GDM1 (cell line): ENCODE measurements at regions not wholly inside any gene's neighbourhood (a gene's known extent, or its start where the extent isn't known, plus 50 kb on each side); places are given as distances from the start of the nearest gene placed in this dataset.

Source experiments
- DNase-seq: peaks from one replicate; lab custom pipeline; 2025; lab: John Stamatoyannopoulos, UW

DNA sequence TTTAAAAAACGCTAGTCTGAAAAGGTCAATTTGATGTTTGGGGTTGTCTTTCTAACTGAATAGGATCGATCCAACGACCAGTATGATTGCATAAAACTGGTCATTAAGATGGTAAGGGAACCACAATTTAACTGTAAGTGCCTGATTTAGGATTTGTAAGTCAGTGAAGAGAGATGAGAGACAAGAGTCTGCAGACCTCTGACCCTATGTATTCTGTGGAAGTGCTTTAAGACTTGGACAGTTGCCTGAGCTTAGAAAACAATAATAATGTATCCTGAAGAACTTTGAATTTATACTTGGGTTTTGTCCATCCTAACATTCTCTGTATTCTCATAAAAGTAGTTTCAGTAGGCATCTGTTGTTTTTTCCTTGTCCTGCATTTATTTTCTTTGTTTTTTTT, 221.4 kb upstream of the SUCLG2 start:
- no peak for DNase-seq

DNA sequence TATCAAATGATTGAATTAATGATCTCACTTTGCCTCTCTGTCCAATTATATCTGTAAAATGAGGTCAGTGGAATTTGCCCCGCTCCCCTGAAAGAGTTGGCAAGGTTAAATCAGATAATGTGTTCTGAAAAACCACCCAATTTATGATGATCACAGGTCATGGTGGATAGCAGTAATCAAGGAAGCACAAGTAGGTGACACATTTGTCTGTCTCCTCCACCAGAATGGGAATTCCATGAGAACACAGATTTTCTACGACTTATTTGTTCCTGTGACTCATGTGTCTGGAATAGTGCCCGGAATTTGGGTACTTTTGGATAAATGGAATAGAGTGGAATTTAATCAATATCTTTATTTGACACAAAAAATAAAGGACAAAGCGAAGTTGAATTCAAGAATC, 220.9 kb upstream of the SUCLG2 start:
- no peak for DNase-seq

DNA sequence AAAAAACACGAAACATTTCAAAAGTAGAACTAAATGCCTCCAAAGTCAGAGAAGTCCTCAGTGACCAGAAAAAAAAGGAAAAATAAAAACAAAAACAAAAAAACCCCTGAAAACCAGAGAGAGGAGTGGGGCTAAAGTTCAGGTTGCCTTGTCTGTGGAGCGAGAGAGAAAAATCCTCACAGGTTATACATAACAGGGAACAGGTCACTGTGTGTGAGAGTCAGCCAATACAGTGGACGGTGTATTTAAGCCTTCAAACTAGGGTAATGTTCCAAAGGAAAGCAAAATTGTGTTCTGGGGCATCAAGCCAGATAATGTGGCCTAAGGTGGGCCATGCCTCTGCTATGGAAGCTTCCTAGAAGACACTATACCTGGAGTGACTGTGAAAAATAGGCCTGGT, 216.1 kb upstream of the SUCLG2 start:
- DNase-seq, result no peak

DNA sequence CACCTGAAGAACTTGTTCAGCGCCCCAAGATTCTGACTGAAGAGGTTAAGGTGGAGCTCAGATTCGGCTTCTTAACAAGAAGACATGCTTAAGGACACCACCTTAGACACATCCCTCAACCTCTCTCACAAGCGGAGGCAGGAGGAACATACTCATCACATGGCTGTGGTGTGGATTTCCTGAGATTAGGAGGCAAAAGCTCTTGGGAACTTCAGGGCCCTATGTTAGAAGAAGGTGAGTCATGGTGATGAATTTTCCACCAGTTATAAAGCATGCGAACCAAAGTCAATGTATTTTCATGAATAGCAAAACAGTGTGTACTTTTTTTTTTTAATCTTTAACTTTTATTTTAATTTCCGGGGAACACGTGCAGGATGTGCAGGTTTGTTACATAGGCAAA, 212.2 kb upstream of the SUCLG2 start:
- DNase-seq, result no peak

DNA sequence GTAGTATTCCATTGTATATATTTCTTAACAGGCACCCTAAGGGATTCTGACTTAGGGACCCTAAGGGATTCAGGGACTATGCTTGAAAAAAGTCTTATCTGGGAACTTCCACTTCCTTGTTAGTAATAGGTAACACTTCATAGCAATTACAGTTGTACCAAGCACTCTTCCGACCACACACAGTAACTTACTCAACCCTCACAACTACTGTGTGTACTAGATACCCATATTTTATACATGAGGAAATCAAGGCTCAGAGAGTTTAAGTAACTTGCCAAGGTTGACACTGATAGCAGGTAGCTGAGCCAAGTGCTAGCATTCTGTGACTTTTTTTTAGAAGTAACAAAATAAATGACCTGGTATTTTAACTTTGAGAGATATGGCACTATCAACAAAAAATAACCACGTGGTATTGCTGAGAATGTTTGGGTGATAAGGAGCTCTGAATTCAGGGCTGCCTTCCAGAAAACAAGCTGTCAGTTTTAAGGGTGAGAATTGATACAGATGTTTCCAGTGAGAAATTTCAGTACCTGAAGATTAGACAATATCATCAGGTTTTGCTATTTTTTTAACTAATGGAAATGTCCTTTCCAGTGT, 210.3 kb upstream of the SUCLG2 start:
- DNase-seq, result no peak

DNA sequence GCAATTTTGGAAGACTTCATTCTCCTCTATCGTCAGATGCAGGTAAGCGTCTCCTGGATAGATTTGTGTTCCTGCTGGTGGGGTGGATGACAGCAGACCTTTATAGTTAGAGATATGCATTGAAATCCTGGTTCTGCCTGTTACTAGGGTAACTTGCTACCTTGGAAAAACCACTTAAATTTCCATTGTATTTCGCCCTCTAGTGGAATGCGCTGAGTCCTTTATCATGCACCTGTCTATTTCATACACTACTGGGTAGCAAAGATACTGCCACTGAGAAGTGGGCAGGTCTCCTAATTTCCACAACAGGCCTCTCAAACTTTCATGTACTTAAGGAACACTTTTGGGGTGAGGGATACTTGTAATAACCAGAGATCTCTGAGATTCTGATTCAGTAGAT, 209.5 kb upstream of the SUCLG2 start:
- no peak for DNase-seq

DNA sequence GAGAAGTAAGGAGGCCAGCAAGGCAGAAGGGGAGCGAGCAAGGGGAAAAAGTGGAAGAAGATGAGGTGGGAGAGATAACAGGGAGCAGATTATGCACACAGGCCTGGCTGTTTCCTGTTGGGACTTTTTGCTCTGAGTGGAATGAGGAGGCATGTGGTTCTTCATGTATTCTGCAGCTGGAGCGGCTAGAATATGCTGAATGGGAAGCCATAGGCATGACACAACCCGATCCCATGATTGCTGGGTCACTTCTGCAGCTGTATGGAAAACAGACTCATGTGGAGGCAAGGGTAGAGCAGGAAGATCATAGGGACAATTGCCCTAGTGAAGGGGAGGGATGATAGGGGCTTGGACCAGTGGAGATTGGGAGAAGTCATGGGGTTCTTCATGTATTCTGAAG, 206.0 kb upstream of the SUCLG2 start:
- no peak for DNase-seq

DNA sequence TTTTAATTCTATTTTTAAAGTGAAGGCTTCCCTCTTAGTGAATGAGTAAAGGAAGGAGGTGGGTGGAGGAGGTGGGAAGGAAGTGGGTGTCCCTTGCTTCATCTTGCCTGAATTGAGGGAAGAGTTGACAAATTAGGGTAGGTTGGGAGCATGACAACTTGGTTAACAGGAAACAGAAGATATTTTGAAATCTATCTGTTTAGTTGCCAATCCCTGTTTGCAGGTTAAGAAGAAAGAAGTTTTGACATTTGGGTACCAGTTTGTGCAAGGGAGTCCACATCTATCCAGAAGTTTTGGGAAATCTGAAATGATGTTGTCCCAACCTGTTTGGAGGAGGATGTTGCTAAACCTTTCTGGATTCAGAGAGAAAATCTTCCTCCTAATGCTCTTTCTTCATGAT, 204.1 kb upstream of the SUCLG2 start:
- DNase-seq, result no peak

DNA sequence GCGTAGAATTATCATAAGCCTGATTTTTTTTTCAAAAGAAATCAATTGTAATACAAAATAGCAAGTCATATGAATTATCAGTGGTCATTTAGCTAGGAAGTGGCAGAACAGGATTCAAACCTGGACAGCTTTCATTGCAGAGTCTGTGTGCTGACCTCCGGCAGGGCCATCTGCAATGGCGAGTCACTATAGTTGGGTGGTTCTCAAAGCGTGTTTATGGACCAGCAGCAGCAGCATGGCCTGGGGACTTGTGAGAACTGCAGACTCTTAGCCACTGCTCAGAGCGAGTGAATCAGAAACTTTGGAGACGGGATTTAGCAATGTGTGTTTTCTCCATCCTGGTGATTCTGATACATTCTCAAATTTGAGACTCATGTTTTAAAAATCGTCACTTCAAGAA, 202.3 kb upstream of the SUCLG2 start:
- no peak for DNase-seq

DNA sequence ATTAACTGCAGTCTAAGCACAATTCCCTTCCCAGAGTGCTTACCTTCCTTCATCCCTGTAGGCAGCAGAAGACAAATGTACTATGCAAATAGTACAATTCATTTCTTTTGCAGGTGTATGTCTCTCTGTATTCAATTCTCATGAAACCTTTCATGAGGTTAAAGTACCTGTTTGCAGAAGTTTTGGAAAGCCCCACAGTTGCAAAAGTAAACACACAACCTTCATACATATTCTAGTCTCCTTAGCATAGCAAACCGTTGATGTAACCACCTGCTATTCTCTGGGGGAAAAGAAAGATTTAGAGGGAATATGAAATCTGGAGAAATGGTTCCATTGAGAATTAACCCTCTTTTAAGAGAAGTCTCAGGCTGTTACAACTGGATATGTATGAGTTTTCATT, 200.3 kb upstream of the SUCLG2 start:
- no peak for DNase-seq

DNA sequence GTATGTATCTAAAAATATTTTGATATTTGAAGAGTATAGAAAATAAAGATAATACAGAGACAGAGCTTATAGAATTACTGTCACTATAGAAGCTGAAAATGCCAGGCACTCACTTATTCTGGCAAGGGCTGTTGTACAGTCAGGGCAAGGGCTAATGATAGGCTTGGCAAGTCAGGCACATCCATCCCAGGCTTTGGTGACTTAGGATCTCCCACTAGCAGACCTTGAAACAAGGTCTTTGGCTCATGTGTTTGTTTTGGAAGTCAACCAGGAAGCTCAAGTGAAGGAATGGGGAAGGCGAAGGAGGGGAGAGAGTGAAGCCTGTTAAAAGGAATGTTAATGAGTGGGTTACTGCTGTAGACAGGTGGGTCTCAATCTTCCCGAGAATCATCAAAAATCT, 199.1 kb upstream of the SUCLG2 start:
- no peak for DNase-seq

DNA sequence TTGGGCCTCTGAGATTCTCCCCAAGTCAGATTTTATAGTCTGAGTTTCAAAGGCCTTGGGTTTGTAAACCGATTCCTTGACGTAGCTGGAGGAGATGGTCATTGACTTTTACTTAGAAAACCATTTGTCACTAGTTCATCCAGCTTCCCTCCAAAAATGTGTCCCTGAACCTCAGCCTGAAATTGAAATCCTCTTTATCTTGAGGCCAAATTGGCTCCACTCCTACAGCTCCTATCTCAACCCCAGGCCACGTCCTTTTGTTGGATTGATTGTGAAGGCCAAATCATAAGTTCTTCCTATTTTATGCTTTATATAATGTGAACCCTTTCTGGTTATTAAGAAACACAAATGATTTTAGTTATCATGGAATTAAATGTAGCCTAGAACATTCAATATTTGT, 193.9 kb upstream of the SUCLG2 start:
- no peak for DNase-seq

DNA sequence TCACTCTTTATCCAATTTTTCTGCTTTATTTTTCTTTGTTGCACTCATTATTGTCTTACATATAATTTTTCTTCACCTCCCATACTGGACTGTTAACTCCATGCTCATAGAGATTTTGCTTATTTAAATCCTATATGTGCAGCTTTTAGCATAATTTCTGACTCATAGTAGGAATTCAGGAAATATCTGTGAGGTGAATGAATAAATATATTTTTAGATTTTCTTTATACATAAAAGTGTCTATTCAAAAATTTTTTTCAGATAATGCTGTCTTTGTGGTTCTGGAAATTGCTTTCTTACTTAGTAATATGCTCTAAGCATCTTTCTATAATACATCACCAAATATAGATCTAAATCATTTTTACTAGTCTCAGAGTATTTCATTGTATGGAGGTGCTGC, 191.8 kb upstream of the SUCLG2 start:
- DNase-seq, result no peak

DNA sequence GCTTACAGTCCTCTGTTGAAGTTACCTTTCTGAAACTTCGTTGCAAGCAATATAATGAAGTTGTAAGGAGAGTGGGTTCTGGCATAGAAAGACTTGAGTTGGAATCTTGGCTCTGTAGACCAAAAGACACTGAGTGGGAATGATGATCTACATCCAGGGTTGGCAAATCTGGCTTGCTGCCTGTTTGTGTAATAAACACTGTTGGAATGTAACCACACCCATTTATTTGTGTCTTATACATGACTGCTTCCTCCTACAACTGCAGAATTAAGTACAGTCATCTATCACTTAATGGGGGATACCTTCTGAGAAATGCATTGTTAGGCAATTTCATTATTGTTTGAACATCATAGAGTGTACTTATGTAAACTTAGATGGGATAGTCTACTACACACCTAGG, 178.4 kb upstream of the SUCLG2 start:
- DNase-seq, result no peak

DNA sequence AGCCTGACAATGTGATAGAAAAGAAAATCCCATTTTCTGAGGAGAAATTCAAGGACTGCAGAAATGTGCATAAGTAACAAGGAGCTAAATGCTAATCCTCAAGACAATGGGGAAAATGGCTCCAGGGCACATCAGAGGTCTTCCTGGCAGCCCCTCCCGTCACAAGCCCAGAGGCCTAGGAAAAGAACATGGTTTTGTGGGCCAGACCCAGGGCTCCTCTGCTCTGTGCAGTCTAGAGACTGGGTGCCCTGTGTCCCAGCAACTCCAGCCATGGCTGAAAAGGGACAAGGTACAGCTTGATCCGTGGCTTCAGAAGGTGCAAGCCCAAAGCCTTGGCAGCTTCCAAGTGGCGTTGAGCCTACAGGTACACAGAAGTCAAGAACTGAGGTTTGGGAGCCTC, 176.8 kb upstream of the SUCLG2 start:
- DNase-seq, result no peak

DNA sequence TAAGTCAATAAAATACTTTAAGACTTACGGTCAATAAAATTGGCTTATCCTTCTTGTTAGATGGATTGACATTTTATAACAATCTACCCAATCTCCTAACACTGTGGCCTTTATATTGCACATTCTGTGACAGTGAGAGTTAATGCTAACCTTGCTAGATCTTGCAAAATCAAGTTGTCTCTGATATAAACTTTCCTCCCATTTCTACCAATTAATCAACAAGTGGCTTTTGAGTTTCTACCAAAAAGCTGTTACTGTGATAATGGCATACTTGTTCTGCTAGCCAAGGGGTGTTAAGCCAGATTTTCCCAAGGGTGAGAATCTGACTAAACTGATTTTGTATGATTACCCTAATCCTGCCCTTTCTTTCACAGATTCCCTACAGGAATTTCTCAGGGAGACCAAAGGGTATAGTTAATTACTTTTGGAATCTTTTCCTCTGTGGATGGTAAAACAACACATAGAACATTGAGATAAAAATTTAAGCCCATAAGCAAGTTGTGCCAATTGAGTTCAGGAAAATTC, 174.1 kb upstream of the SUCLG2 start:
- DNase-seq, result no peak

DNA sequence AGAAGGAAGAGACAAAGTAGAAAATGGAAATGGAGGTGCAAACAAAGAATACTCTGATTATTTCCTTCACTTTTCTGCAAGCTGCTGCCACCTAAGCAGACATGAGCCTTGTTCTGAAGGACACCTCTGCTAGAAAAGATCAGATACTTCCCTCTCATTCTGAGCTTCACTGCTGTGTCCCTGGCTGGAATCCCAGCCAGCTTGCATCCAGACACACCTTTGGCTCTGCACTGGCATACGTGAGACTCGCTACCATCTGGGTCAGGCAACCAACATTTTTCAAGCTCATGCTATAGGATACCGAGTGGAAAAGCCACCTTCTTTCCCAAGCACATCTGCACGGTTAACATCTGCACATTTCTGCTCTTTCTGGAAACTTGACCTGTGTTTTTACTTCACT, 166.7 kb upstream of the SUCLG2 start:
- DNase-seq, result no peak

DNA sequence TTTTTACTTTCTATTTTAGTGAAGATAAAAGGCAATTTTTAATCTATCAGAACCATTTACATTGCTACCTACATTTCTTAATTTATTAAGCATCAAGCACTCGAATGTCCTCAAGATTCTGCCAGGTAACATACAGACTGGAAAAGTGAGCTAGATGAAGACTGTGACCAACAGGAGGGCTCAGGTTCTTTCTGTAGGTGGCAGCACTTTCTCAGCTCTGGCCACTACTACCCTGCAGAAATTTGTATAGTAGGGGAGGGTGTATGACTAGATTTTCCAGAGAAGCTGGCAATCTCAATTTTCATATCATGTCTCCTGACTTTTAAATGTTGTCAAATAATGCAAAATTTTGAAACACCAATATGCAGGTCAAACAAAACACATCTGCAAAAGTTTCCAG, 165.0 kb upstream of the SUCLG2 start:
- DNase-seq, result no peak

DNA sequence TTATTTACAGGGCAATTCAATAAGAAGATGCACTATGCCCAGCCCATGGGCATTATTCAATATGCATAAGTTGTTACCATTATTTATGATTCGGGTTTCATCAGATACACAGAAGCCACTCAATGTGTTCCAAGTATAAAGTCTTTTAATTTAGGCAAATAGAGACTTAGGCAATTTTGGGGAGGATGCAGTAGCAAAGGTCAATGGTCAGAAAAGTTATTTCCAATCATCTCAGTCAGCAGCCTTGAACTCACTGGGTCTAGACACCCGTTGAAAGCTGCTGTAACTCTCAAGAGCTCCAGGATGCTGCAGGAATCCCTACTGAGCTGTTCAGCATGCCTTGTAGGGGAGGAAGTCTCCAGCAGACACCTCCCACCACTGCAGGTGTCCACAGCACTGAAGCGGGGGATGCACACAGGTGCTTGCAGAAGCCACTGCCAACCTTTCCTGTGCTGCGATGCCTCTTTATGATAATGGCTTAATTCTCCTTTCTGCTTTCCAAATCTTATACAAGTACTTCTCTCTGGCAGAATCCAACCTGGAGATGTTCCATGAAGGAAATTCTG, 155.0 kb upstream of the SUCLG2 start:
- DNase-seq, result no peak

DNA sequence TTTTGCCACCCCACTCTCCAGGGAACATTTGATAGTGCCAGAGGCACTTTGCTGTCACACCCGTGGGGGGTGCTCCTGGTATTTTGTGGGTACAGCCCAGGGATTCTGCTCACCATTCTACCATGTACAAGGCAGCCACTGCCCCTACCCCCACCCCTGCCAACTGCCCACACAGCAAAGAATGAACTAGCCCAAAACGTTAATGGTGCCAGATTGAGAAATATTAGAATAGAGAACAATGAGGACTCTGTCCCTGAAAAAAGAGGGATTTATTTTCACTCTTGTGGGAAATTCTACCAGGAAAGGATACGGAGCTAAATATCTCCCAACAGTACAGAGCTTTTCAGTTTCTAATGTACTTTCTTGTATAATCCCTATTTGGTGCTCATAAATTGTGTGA, 154.5 kb upstream of the SUCLG2 start:
- no peak for DNase-seq

DNA sequence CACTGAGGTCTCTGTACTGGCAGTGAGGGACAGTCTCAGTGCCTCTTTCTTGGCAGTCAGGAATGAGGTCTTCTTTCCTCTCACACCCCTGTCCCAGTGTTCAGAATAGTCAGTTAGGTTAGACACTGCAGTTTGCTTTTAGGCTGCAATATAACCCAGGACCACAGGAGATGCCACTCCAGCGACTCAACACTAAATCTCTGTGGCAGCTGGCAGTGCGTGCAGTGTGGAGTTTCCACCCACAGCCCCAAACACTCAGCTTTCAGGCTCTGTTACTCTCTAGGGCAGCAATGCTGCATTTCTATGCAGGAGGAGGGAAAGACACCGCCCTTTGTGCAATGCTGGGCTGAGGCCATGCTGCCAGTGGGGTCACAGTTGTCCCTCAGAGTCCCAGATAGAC, 150.2 kb upstream of the SUCLG2 start:
- no peak for DNase-seq

DNA sequence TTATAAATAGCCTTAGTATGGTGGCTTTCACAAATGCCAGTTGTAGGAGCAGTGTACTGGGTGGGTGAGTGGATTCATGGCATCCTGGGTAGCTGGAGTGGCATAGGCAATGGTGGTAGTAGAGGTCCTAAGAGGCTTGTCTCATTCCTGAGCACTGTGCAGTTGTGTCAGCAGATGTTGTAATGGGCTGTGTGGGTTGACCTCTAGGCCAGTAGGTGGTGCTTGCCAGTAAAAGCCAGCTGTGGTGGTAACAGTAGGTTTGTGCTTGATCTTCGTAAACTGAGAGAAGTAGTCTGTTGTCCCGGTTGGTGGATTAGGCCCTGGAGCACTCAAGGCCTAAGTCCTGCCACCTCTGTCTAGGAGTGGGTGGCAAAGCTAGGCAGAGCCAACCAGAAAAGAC, 149.7 kb upstream of the SUCLG2 start:
- no peak for DNase-seq

DNA sequence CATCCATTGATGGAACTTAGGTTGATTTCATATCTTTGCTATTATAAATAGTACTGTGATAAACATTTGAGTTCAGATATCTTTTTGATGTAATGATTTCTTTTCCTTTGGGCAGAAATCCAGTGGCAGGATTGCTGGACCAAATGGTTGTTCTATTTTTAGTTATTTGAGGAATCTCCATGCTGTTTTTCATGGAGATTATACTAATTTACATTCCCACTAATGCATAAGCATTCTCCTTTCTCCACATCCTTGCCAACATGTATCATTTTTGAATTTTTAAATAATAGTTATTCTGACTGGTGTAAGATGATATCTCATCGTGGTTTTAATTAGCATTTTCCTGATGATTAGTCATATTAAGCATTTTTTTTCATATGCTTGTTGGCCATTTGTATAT, 144.0 kb upstream of the SUCLG2 start:
- DNase-seq, result no peak

DNA sequence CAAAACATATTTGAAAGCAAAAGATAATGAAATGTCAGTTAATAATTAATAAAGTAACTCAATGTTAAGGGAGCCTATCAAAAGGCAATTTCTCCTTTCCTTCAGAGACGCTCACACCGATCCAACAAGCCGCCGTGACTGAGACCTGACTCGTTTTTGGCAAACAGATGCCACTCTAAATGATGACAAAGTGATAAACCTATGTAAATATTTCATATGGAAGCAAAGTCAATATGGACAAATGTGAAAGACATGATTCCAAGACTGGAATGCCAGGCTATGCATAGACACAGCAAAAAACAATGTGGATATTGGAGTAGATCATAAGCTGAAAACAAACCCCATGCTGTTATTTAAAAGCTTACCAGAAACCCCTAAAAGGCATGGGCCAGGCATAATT, 137.2 kb upstream of the SUCLG2 start:
- no peak for DNase-seq
